GM19468 (cell line): ENCODE measurements at regions not wholly inside any gene's neighbourhood (a gene's known extent, or its start where the extent isn't known, plus 50 kb on each side); places are given as distances from the start of the nearest gene placed in this dataset.
"Not testable (repeated sequence)": the region's sequence is repeated elsewhere in the genome, so short reads cannot be mapped to it uniquely, and the experiment has no call there.

Experiments used
- ATAC-seq: cut with Tn5 transposase; IDR thresholded peaks from one replicate; pipeline ENCODE4 v1.9.1; 2021; ENCODE audit warnings: mild to moderate bottlenecking, moderate library complexity, moderate number of reproducible peaks; ENCODE audit not compliant: unreplicated experiment; ENCODE audit errors: extremely low read depth

DNA sequence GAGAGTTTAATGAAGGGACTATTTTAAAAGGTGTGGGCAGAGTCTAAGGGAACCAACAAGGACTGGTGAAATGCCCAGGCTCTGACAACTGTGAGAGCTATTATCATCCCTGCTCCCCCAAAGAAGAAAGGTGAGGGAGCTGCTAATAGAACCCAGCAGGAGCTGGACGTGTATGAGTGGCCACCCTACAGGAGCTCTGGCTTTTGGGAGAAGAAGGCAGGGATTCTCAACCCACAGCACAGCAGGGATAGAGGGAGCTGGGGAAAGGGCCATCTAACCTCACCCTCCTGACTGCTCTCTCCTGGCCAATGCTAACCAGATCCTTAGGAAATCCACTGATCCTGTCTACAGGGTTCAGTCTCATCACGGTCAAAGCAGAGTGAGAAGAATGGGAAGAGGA lies 57.1 kb downstream of the GRIN2B start:
- ATAC-seq = no peak

GRCh38 chr12:13918897-13919296 lies 62.5 kb downstream of the GRIN2B start:
- ATAC-seq = no peak

DNA sequence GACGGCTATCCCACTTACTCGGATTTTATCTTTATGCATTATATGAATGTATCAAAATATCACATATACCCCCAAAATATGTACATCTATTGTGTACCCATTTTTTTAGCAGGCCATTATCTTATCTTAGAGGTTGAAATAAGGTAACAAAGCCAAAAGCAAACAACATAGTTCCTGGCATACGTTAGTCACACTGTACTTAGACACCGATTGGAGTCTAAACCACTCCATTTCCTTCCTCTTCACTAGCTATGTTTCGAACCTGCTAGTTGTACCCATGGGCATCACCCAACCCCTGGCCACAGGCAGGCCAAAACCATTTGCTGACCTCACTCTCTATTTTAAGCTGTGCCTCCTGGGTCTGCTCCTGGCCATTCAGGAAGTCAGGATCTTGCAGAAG lies 66.3 kb downstream of the GRIN2B start:
- no peak for ATAC-seq

DNA sequence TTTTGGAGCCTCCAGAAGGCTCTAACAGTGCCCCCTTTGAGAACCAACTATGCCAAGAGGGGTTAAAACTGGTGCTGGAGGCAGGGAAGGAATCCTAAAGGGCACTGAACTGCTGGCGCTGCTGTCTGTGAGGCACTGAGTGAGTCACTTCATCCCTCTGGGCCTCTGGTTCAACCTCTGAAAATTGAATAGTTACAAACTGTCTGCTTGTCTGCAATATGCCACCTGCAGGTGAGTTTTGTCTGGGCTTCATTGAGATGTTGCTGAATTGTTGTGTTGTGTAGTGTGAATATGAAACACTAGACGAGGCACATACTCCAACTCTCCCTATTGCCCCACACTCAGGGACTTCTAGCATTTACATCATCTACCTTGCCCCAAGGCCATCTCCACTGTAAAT lies 68.0 kb downstream of the GRIN2B start:
- no peak for ATAC-seq

DNA sequence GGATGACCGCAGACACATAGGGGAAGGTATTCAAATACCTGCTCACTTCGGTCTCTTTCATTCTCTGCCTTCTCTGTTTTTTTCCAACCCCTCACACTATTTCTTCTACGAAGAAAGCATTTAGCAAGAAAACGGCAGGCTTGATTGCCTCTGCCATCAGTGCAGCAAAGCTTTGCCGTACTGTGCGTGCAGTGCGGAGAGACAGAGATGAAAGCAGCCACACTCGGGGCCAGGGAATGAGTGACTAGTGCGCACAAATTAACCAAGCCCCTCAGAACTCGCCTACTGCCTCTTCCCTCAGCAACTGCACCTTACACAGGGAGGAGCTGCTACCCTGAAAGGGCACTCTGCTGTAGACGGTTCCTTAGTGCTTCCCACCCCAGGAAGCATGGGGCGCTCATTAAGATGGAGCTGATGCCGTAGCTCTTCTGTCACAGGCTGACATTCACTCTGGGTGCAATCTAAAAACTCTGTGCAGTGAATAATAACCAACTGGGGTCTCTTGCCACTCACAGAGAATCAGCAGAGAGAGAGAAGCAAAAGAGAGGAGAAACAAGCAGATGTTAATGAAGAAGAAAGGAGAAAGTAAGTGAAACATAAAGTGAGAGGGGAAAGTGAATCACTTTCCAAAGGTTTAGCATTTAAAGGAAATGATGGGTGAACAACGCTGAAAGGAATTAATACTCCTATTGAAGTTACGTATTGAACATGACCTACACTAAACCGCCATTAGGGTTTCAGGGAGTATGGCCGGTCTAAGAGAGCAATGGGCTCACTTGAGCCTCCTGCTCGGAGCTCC lies 69.4 kb downstream of the GRIN2B start:
- no peak for ATAC-seq

DNA sequence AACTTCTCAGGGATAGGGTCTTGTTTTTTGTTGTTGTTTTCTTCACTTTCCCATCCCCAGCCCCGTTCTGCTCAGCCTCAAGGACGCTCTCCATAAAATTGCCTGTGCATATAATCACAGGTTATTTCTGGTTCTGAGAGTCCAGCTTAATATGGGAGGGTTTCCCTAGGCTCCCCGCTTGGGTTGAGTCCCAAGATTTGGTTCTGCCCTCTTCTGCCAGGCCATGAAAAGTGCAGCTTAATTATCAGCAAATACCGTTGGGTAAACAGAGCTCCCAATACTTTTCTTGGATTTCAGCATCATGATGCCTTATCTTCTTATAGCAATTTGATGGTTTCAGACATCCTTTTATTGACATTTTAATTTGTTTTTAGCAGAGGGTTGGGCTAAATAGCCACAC lies 75.6 kb downstream of the GRIN2B start:
- no peak for ATAC-seq

DNA sequence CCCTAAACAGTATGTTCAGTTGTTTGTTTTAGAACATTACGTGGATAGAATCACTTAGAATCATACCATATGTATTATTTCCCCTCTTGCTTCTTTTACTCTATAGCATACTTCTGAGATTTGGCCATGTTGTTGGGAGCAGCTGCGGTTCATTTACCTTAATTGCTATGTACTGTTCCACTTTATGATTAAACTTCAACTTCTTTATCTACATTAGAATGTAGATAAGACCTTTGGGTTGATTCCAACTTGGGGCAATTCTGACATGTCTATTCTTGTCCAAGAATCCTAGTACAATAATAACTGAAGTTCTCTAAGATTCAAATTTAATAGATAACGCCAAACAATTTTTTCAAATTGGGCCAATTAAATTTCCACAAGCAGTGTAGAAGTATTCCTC lies 80.7 kb downstream of the GRIN2B start:
- no peak for ATAC-seq

- not testable (repeated sequence) for ATAC-seq
These were observed 83.0 kb downstream of the GRIN2B start for GRCh38 chr12:13898387-13898786.

DNA sequence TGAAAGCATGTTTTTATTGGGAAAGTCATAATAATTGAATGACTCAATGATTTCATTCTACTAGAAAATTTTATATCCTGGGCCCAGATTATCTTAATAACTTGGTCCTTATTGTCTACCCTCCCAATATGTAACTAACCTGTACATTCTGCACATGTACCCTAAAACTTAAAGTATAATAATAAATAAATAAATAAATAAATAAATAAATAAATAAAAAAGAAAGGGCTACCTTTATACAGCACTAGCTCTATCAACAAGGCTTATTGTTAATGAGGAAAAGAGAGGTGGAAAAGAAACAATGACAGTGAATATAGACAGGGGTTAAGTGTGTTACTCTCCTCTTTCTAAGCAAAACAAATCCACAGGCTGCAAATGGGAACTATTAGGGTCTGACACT lies 83.6 kb downstream of the GRIN2B start:
- no peak for ATAC-seq

DNA sequence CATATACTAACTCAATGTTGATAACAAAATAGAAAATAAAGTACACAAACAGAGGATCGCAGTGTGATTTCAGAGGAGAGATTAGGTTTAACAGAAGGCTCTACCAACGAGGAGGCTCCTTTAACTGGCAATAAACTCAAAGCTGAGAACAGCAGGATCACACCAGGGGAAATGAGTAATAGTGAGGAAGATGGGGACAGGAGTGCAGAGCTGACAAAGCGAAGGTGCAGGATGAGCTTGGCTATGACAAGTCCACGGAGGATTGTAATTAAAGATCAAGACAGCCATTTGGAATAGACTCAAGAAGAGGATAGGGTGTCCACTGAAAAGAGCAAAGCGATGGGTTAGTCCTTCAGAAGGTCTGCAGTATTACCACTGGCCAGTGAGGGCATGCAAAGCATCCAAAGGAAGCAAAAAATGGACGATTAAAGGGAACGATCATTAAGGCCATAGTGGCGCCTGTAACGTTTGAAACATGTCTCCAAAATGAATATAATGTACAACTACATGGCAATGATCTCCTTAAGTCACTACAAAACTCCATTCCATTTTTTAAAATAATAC lies 85.3 kb downstream of the GRIN2B start:
- ATAC-seq = no peak

- no peak for ATAC-seq
These were observed 89.5 kb downstream of the GRIN2B start for GRCh38 chr12:13891902-13892301.

- ATAC-seq = no peak
These were observed 90.5 kb downstream of the GRIN2B start for GRCh38 chr12:13890943-13891342.

- ATAC-seq = no peak
These were observed 93.5 kb downstream of the GRIN2B start for GRCh38 chr12:13887779-13888388.

- ATAC-seq = no peak
These were observed 99.2 kb downstream of the GRIN2B start for GRCh38 chr12:13882176-13882575.

GRCh38 chr12:13880613-13881012 lies 100.8 kb downstream of the GRIN2B start:
- no peak for ATAC-seq

- no peak for ATAC-seq
These were observed 105.7 kb downstream of the GRIN2B start for GRCh38 chr12:13875744-13876143.

- no peak for ATAC-seq
These were observed 111.1 kb downstream of the GRIN2B start for GRCh38 chr12:13870255-13870654.

DNA sequence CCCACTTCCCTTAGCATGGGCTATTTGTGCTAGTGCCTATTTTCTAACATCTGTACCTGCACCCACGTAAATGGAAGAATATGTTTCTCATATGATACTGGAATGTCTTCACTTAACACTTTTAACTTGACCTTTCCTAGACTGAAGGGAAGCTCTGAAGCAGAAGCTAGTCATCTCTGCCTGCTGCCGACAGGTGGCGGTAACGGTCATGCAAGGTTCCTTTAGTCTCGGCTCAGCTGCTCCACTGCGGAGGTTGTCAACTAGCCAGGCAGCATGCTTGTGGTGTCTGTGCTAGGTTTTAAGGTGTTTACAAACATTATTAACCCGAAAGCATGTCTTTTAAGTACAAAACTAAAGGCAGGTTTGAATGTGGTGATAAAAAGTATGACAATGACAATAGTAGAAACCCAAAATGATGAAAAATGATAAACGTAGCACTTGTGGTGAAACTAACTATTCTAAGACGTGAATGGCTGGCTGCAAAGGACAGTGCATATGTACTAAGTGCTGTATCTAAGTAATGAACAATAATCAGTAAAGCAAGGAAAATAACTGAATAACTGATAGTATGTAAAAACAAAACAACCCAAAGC lies 117.2 kb downstream of the GRIN2B start:
- peak; percentile 61 for ATAC-seq

GRCh38 chr12:13857750-13858149 lies 123.7 kb downstream of the GRIN2B start:
- ATAC-seq = no peak

DNA sequence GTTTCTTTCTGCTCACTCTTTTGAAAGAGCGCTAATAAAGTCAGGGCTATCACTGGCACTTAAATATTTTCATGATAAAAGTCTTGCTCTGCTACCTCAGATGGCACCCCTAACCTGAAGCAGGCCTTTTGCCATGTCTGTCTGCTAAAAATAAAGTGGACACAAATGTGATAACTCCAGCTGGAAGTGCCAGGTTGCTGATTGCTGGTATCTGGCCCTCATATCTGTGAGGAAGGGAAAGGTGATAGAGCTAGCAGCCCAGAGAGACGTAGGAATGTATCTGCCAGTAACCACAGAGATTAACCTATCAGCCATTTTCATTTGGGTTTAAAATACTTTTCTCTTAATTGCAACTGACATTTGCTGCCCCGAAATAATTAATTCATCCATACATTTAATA lies 127.9 kb downstream of the GRIN2B start:
- ATAC-seq = no peak

DNA sequence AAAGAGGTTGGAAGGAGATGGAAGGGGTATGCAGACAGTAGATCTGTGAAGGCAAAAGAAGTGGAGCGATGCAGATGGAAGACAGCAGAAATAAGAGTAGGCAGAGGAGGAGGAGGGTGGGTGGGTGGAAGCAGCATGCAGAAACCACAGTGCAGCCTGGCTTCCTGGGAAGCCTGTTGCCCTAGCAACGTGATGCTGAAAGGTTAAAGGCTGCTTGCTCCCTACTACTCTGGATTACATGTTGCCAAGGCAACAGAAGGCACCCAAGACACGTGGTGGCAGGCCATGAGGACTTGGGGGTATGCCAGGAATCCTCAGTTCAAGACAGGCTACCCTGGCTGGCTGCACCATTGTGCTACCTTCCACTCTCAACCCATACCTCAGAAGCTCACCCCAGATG lies 129.6 kb downstream of the GRIN2B start:
- ATAC-seq = no peak
